ENCODE measurements at regions not wholly inside any gene's neighbourhood (a gene's known extent, or its start where the extent isn't known, plus 50 kb on each side); places are given as distances from the start of the nearest gene placed in this dataset.
A peak's percentile ranks its signal among the peaks of the same experiment; 100 is the strongest.
"Not testable (repeated sequence)": the region's sequence is repeated elsewhere in the genome, so short reads cannot be mapped to it uniquely, and the experiment has no call there.

DNA sequence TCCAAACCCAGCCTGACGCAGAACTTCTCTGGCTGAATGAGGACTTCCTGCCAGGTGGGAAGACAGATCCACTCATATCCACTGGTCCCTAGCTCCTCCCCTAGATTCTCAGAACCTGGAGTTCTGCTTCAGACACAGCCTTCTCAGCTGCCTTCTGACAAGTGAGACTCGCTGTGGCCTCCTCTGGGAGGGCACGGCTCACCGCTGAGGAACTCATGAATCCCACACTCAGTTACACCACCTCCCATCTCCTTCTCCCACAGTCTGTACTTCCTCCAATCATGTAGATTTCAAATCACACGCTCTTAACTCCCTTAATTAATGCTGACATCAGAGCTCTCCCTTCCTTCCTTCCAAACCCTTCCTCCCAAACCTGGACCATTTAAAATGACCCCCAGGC, 86.4 kb upstream of the TMEM45B start:
- DNase-seq (ENCODE audit: low spot score), result no peak

DNA sequence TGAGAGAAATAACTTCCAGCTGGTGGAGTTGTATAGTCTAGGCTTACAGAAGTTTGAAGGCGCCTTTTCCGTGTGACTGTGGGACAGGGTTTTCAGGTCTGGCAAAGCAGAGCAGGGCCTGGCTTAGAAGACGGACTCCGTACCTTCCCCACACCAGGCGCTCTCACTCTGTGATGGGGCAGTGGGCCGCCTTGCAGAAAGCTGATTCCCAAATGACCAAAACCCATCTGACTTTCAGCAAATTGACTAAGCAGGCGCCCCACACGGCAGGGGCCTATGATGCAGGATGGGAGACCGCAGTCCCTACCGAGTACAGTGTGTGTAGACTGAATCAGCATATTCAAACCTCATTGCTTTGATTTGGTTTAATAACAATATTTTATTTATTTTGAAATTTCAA, 85.8 kb upstream of the TMEM45B start:
- no peak for DNase-seq (ENCODE audit: low spot score)

DNA sequence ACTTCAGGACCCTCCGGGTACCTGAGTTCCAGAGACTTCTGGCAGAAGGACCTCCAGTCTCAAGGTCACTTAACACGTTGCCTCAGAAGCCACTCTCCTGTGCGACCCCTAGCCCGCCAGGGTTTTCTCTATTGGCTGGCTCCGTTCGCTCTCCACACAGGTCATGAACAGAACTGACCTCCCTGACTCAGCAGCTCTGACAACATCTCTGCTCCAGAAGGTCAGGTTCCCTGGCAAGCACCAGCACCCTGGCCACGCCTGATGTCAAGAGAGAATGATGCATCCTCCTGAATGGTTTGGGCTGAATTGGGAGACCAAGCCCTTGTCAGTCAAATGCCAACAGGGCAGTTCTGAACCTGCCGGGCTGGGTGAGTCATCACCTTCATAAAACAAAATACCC, 84.3 kb upstream of the TMEM45B start:
- DNase-seq (ENCODE audit: low spot score), result no peak

DNA sequence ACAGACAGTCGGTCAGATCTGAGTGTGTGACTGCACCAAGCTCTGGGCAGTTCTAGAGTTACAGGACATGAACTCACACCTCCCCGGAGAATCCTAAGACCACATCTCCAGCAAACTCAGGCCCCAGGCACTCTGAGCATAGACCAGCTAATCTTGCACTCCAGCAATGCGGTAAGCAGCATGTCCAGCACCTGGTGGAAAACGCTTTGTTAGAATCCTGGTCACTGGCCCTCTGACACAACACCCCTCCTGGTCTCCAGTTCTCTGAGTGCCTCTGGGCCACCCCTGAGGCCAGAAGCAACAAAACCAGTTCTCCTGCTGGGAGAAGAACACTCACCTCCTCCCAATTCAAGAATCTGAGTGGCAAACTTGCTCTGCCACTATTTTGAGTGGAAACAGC, 82.7 kb upstream of the TMEM45B start:
- DNase-seq (ENCODE audit: low spot score), result no peak

DNA sequence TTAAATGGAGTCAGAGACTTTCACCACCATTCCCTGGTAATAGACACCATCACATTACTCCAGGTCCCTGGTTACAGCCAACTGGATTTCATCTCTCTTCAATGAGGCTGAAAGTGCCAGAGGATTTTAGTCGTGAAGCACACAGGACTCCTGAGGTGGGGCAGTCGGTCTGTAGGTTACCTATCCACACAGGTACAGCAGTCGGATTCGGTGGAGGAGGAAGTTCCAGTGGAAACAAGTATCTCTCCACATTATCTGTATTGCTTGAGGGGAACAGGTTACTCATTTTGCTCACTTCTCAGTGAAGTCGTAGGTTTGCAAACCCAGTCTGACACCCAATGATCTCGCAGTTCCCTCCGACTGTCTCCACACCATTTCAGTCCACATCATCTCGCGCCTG, 82.3 kb upstream of the TMEM45B start:
- DNase-seq (ENCODE audit: low spot score), result no peak

DNA sequence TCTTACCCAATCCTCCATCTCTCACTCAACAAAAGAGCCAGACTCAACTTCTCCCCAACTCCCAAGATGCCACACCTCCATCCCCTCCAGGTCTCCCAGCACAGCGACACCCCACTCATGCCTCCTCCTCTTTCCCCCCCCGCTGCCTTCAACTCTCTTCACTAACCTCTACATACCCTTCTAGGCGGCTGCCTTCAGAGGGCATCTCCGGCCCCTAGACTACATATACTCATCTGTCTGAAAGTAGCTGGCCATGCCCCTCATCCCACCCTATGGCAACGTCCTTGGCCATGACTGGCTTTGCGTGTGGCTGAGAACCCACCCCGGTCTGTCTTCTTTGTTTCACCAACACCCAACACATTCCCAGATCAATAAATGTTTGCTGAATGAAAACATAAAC, 81.7 kb upstream of the TMEM45B start:
- no peak for DNase-seq (ENCODE audit: low spot score)

DNA sequence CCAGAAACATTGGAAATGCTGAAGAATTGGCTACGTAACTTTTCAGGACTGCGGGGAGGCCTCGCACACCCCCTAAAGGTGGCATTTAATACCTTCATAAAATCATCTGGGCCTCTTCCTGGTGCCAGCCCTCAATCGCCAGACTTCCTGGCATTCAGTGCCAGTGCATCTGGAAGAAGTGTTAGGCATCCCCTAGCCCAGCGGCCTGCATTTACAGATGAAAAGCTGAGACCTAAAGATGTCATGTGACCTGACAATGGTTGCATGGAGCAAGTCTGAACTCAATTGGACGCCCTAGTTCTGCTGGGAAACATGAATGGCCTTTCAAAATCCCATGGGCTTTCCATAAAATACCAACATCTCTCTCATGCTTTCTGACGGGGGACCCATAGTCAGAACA, 81.0 kb upstream of the TMEM45B start:
- DNase-seq (ENCODE audit: low spot score), result no peak

DNA sequence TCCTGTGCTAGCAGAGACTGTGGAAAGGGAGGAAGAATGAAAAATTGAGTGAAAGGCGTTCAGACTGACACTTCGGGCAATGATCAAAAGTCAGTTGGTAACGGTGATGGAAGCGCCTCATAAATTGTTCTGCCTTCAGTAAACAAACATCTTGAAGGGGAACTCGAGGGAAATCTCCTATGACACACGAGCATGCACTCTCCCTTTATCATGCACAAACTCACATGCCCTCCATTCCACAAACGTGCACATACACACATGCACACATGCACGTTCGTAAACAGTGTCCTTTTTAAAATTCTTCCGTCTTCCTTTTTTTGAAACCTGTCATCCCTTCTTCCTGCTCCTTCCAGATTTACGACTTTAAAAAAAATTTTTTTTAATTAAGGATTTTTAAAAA, 77.8 kb upstream of the TMEM45B start:
- no peak for DNase-seq (ENCODE audit: low spot score)

DNA sequence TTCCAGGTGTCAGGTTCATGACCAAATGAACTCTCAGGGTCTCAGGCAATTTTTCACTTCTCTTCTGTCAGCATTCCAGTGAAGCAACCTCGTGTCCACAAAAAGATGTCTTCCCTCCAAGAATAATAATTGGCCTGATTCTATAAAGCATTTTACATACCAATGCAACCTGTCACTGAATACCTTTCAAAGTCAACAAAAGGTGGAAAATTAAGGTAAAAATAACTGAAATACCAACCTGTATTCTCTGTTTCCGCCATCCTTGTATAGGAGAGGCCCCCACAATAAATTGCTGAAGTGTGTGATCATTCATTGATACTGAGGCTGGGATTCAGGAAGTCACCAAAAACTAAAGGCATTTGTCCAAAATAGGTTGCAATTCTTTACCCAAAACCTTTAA, 77.4 kb upstream of the TMEM45B start:
- no peak for DNase-seq (ENCODE audit: low spot score)

DNA sequence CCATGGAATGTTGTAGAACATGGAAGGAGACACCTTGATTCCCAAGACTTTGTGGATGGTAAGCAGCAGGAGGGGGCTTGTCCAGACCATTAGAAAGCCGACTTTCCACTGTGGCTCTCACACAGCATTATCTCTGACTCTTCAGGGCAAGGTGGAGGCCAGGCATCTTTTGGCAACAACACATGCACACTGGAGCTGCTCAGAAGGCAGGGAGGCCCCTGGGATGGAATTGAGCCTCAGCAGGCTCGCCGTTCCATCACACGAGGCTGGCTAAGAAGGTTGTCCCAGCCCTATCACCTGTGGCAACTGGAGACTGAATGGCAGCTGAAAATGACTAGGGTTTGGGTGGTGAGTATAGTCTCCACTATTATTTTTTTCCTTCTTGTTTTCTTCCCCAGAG, 76.3 kb upstream of the TMEM45B start:
- no peak for DNase-seq (ENCODE audit: low spot score)

DNA sequence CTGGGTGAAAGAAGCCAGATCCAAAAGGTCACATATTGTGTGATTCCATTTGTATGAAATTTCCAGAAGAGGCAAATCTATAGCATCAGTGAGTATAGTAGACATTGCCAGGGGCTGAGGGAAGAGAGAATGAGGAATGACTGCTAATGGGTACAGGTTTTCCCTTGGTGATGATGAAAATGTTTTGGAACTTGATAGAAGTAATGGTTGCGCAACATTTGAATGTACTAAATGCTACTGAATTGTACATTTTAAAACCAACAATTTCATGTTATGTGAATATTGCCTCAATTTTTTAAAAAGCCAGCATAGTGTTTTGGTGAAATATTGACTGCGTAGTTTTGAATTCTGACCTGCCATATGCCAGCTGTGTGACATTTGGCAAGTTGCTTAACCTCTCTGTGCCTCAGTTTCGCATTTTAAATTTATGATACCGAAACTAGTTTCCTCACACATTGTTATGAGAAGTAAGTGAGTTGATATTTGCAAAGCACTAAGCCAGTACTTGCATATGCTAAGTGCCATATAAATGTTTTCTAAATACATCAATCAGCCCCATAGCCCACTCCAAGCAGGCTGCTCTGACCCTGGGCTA, 75.4 kb upstream of the TMEM45B start:
- DNase-seq (ENCODE audit: low spot score), result no peak

DNA sequence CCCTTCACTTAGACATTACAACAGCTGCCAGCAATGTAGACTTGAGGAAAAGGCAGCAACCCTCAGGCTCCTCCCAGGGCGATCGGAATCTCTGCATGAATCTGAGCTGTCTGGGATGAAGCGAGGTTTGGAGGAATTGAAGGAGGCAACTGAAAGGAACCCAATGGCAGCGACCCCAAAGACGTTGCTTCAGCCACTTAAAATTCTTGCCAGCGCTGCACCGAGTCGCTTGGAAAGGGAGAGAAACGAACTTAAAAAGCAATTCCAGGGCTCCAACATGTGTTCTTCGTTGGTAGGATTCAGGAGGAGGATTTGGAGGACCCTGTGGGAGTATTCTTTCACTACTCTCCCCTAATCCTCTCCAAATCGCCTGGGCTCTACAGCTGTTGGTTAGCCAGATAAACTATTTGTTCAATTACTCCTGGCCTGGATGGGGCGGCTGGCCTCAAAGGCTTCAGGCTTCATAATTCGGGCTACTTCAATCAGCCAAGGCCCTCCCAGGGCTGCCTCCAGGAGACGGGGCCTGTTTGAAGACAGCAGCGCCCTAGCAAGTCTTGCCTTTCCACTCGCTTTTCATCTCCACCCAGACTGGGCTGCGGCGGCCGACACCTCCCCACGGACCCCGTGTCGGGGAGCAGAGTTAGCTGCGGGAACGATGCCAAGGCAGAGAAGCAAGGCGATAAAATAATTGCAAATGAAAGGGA, 72.4 kb upstream of the TMEM45B start:
- DNase-seq (ENCODE audit: low spot score), result no peak

DNA sequence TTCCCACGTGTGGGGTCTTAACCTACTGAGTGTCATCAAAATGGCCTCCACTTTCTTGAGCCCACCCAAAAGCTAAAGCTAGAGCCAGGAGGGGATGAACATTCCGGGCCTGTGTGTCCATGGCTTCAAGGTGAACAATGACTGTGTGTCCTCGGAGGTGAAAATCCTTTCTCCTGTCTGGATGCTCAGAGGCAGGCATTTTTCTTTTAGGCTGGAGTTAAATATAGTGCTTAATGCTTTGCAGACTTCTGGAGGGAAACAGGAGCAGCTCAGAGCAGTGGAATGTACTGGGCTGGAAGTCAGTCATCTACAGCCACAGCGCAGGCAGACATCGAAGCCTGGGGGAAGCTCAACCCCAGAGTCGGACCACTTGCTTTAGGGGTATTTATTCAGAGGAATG, 68.6 kb upstream of the TMEM45B start:
- no peak for DNase-seq (ENCODE audit: low spot score)

DNA sequence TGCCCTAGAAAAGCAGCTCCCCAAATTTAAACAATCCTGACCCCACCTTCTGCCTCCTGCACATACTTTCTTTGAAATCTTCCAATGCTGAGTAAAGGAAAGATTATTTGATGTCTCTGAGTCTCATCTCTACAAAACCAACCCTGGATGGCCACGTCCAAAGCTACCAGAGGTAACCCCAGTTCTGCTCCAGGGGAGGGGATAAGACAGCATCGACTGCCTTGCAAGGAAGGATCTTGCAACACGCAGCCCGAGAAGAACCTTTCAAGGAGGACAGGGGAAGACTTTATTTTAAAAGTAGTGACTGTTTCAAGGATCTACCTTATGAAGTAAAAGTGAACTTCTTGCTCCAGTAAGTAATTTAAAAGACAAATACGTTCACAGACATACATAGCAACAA, 66.5 kb upstream of the TMEM45B start:
- no peak for DNase-seq (ENCODE audit: low spot score)

DNA sequence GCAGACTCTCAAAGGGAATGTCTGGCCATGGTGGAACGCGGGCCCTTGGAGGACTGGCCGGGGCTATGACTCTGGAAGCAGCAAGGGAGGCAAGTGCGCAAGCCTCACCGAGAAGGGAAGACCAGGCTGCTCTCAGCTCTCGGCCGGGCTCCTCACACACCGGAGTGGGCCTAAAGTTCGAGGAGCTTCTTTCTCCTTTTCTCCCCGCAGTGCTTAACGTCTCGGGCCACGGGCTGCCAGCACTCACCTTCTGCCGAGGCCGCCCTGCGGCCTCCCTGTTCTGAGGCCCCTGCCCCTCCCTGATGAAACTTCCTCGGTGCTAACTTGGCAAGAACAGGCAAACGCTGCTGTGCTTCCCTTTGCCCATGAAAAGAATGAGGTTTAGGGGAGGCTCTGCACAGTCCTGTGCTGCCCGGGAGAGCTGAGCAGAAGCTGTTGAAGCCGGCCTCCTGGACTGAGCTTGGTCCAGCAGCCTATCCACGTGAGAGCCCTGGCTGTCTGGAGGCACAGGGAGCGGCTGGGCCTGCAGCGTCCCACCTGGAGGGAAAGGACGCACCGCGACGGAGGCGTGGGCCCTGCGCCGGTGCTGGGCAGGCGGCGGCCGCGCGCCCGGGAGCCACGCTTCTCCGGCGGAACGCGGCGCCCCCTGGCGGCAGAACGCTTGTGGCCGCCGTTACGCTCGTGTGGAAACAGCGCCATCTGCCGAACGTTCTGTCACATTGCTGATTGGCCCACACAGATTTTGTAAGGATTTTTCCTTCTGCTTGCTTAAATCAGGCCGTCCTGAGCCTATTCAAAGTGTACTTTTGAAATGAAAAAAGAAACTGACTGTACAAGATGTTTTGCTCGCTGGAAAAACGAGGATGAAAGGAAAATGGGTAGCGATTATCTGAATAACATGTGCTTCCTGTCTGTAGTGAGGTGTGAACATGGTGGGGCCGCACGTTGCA, 65.0 kb upstream of the TMEM45B start:
- DNase-seq (ENCODE audit: low spot score), result peak; percentile 19

DNA sequence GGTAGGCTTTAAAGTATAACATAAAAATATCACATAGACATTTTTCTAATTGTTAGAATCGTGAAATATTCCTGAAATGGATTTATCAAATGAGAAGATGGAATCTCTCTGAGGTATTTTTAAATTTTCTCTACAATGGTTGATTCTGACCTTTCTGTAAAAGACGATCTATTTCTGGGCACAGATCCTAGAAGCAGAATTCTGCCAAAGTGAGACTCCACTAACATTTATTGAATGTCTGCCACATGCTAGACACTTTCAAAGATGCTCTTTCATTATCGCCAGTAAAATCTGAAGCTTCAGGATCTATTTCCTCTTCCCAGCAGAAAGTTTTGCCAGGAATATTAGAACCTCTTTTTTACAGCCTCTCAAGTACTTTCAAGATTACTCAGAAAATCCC, 64.1 kb upstream of the TMEM45B start:
- no peak for DNase-seq (ENCODE audit: low spot score)

DNA sequence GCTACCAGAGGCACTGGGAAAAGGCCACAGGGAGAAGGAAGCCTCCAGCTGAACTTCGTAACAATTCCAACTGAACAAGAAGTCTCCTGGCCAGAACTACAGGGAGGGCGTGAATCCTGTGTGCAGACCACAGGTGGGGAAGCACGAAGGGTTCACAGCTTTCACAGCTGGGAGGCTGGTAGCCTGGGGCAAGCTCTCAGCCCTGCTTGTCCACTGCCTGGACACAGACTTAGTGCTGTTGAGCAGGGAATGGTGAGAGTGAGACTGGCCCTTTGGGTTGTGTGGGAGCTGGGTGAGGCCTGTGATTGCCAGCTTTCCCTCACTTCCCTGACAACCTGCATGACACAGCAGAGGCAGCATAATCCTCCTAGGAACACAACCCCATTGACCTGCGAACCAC, 52.1 kb upstream of the TMEM45B start:
- not testable (repeated sequence) for DNase-seq (ENCODE audit: low spot score)

DNA sequence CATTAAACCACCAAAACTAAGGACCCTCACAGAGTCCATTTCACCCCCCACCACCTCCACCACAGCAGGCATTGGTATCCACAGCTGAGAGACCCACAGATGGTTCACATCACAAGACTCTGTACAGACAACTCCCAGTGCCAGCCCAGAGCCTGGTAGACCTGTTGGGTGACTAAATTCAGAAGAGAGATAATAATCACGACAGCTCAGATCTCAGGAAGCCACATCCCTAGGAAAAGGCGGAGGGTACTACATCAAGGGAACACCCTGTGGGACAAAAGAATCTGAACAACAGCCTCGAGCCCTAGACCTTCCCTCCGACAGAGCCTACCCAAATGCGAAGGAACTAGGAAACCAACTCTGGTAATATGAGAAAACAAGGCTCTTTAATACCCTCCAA, 51.4 kb upstream of the TMEM45B start:
- DNase-seq (ENCODE audit: low spot score), result not testable (repeated sequence)

Data from COLO829 (cell line).